ENCODE measurements at regions not wholly inside any gene's neighbourhood (a gene's known extent, or its start where the extent isn't known, plus 50 kb on each side); places are given as distances from the start of the nearest gene placed in this dataset.

- 87% methylated on average over 3 of the region's 3 CpGs; no CpG with 5 or more reads in 1 of the 2 experiments for WGBS, 2 experiments (ENCODE audit: extremely low coverage in 1 of 2, insufficient coverage in 1 of 2, insufficient read length in 1 of 2, insufficient replicate concordance in 2 of 2, low coverage in 1 of 2, low lambda C conversion rate in 2 of 2, missing lambda C conversion rate in 1 of 2)
- no peak overlapping the region for H3K23ac ChIP-seq (ENCODE audit: insufficient read length)
- FAIRE-seq (no peak), DNase-seq (ENCODE audit: low read depth in 1 of 2, low spot score in 2 of 2) (no peak)
- no peak overlapping the region for H3K56ac ChIP-seq (replicated peaks; ENCODE audit: insufficient read length, low read depth, low read length)
- H3K23me2 ChIP-seq (ENCODE audit: low read depth, low read length): no peaks in the 10 kb centered on the region
- H3K4me3 ChIP-seq (ENCODE audit: extremely low read depth in 1 of 4, insufficient read depth in 2 of 4, low read depth in 3 of 4, low read length in 4 of 4): no peak overlapping the region
- H4K91ac ChIP-seq (replicated peaks; ENCODE audit: insufficient read length, low read length): no peak overlapping the region
- no peaks in the 10 kb centered on the region for H4K20me1 ChIP-seq (replicated peaks in 1 of 2; ENCODE audit: control insufficient read depth in 1 of 2, insufficient read depth in 2 of 2, low read length in 2 of 2)
- no peaks in the 10 kb centered on the region for H3K79me2 ChIP-seq (ENCODE audit: control insufficient read depth in 1 of 2, insufficient read depth in 2 of 2, low read length in 2 of 2)
- no peak overlapping the region for H2BK12ac ChIP-seq (ENCODE audit: low read depth, low read length)
- no peak overlapping the region for H2BK20ac ChIP-seq (ENCODE audit: low read length)
- H2BK5ac ChIP-seq (ENCODE audit: low read depth, low read length): no peak overlapping the region
- H4K8ac ChIP-seq (ENCODE audit: extremely low read depth, insufficient read depth, low read length): no peak overlapping the region
- no peak overlapping the region for H3K18ac ChIP-seq (ENCODE audit: extremely low read depth, low read length)
- no peak overlapping the region for H2AFZ ChIP-seq (ENCODE audit: low read length)
- H3K9ac ChIP-seq (replicated peaks in 1 of 4; ENCODE audit: extremely low read depth in 1 of 4, low read depth in 3 of 4, low read length in 3 of 4): no peak overlapping the region
- H3K27ac ChIP-seq (ENCODE audit: low read depth, low read length): no peak overlapping the region
- no peaks in the 10 kb centered on the region; a peak in 1 of 7 replicates for H3K4me1 ChIP-seq (replicated peaks in 1 of 4; ENCODE audit: control insufficient read depth in 3 of 4, insufficient read depth in 4 of 4, low read length in 3 of 4)
- no peaks in the 10 kb centered on the region for H3K79me1 ChIP-seq (ENCODE audit: low read depth, low read length)
- no peak overlapping the region for H2BK120ac ChIP-seq (replicated peaks; ENCODE audit: low read depth, low read length)
- H3K9me3 ChIP-seq (ENCODE audit: insufficient read depth in 2 of 2, low read depth in 1 of 2, low read length in 1 of 2): no peaks in the 10 kb centered on the region
- no peak overlapping the region for H2AK5ac ChIP-seq (ENCODE audit: low read depth, low read length)
- no peaks in the 10 kb centered on the region for H3K36me3 ChIP-seq (ENCODE audit: control insufficient read depth in 2 of 4, insufficient read depth in 4 of 4, low read length in 3 of 4)
- POLR2A ChIA-PET (ENCODE audit: partially characterized antibody): no interaction called here
- H4K5ac ChIP-seq (ENCODE audit: insufficient read length, low read depth, low read length): no peak overlapping the region
- H3K4ac ChIP-seq (replicated peaks; ENCODE audit: insufficient read length, low read depth, low read length): no peak overlapping the region
- CTCF ChIA-PET (ENCODE audit: partially characterized antibody): interaction anchor here (1.2 to 1.6 kb wide), 5 partner anchors 15 to 203 kb away, joined by 3 to 5 read pairs (median 3); no protein-coding TSS in a partner anchor
- H3K27me3 ChIP-seq (replicated peaks in 1 of 4; ENCODE audit: control insufficient read depth in 3 of 4, extremely low read depth in 1 of 4, insufficient read depth in 3 of 4, low read length in 3 of 4): no peaks in the 10 kb centered on the region
- H3K4me2 ChIP-seq (ENCODE audit: insufficient read depth in 1 of 2, low read depth in 2 of 2, low read length in 2 of 2): no peak overlapping the region
- H3K14ac ChIP-seq (ENCODE audit: insufficient read length): no peak overlapping the region
- H2BK15ac ChIP-seq (ENCODE audit: low read length): no peak overlapping the region
- TF ChIP-seq CBX5 (IDR thresholded peaks at IDR 0.05; ENCODE audit: low read depth, low read length) (no peak), SIN3A (conservative IDR thresholded peaks at IDR 0.05 in 1 of 2, IDR thresholded peaks at IDR 0.05 in 1 of 2; ENCODE audit: low read depth in 1 of 2, low read length in 2 of 2) (no peak), JUND (IDR thresholded peaks at IDR 0.05; ENCODE audit: low read length) (no peak), TCF12 (IDR thresholded peaks at IDR 0.05; ENCODE audit: low read depth, low read length) (no peak), RXRA (IDR thresholded peaks at IDR 0.05; ENCODE audit: insufficient read depth, low read depth, low read length) (no peak), SRF (IDR thresholded peaks at IDR 0.05; ENCODE audit: low read depth, low read length) (no peak), ASH2L (IDR thresholded peaks at IDR 0.05; ENCODE audit: low read length) (no peak), GTF2F1 (IDR thresholded peaks at IDR 0.05; ENCODE audit: borderline replicate concordance, low read depth, low read length) (no peak), KDM1A (IDR thresholded peaks at IDR 0.05; ENCODE audit: borderline replicate concordance, low read length) (no peak), RBBP5 (IDR thresholded peaks at IDR 0.05; ENCODE audit: borderline replicate concordance, low read depth, low read length) (no peak), CHD2 (IDR thresholded peaks at IDR 0.05; ENCODE audit: low read length) (no peak), MAFK (IDR thresholded peaks at IDR 0.05; ENCODE audit: low read depth, low read length) (no peak), ATF3 (IDR thresholded peaks at IDR 0.05; ENCODE audit: insufficient read depth, low read depth, low read length) (no peak), BACH1 (IDR thresholded peaks at IDR 0.05; ENCODE audit: low read length) (no peak), PHF8 (conservative IDR thresholded peaks at IDR 0.05; ENCODE audit: low read depth, low read length) (no peak), CBX8 (IDR thresholded peaks at IDR 0.05; ENCODE audit: borderline replicate concordance, low read depth, low read length) (no peak)
Measured at GRCh38 chr15:31237043-31237324, 89.7 kb upstream of the KLF13 start.
